ENCODE measurements at regions not wholly inside any gene's neighbourhood (a gene's known extent, or its start where the extent isn't known, plus 50 kb on each side); places are given as distances from the start of the nearest gene placed in this dataset.

DNA sequence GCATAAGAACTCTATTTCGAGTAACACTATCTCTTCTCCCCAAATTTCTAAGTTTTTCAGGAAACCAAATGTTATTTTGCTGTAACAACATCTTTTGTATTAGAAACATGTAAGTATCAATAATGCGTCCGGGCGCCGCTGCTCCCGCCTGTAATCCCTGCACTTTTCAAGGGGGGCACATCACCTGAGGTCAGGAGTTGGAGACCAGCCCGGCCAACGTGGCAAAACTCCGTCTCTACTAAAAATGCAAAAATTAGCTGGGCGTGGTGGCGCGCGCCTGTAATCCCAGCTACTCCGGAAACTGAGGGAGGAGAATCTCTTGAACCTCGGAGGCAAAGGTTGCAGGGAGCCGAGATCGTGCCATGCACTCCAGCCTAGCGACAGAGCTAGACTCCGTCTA, 881.1 kb upstream of the NUDT12 start:
- H3K4me3 ChIP-seq (ENCODE audit: low read depth, low read length) = no peak overlapping the region
- no peak for TF ChIP-seq ZNF112 (tag by site-specific recombination; IDR thresholded peaks at IDR 0.05)
- H3K27ac ChIP-seq (ENCODE audit: extremely low read depth, low read depth, low read length) = no peak overlapping the region
- POLR2A ChIA-PET = no interaction called here
- CTCF ChIA-PET = no interaction called here
- H3K4me1 ChIP-seq (ENCODE audit: control insufficient read depth, insufficient read depth, low read length) = no peaks in the 10 kb centered on the region
- no peaks in the 10 kb centered on the region for H3K36me3 ChIP-seq (ENCODE audit: control insufficient read depth in 2 of 2, insufficient read depth in 1 of 2, low read length in 2 of 2)
- no peaks in the 10 kb centered on the region for H3K9me3 ChIP-seq (ENCODE audit: control insufficient read depth, insufficient read depth, low read depth, low read length)

DNA sequence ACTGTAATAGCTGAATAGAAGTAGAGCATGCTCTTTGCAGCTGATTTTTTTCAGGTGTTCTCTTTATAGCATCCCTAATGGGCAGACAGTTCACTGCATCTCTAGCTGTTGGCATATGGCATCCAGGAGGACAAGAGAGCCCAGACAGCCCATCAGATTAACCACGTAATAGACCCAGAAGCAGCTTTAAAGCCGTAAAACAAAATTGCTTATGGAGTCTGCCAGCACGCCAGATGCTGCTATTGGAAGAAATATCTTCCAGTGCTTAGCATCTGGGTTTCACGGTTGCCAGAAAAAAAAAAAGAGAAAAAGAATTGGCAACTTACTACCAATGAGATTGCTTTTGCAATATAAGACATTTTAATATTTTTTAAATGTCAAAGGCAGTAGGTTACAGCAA, 869.4 kb upstream of the NUDT12 start:
- no peak overlapping the region for H3K4me3 ChIP-seq (ENCODE audit: low read depth, low read length)
- ChIA-PET CTCF (interaction anchor here (1.4 to 1.5 kb wide), 2 partner anchors 19 to 623 kb away, joined by 3 to 6 read pairs; no protein-coding TSS in a partner anchor), POLR2A (no interaction called here)
- TF ChIP-seq MEIS1 (CRISPR knock-in tag; IDR thresholded peaks at IDR 0.05; ENCODE audit: borderline replicate concordance) (no peak), ZFP69B (tag by site-specific recombination; IDR thresholded peaks at IDR 0.05) (no peak), ZNF404 (tag by site-specific recombination; IDR thresholded peaks at IDR 0.05) (no peak), ZNF747 (tag by site-specific recombination; IDR thresholded peaks at IDR 0.05) (no peak), ZNF350 (tag by site-specific recombination; IDR thresholded peaks at IDR 0.05) (no peak), ZNF211 (tag by site-specific recombination; IDR thresholded peaks at IDR 0.05; ENCODE audit: low read depth) (no peak), ZNF473 (tag by site-specific recombination; IDR thresholded peaks at IDR 0.05) (no peak), MZF1 (tag by site-specific recombination; IDR thresholded peaks at IDR 0.05; ENCODE audit: borderline replicate concordance) (no peak), ZNF221 (tag by site-specific recombination; IDR thresholded peaks at IDR 0.05; ENCODE audit: borderline replicate concordance) (no peak), KLF10 (tag by site-specific recombination; IDR thresholded peaks at IDR 0.05) (no peak), ZNF707 (tag by site-specific recombination; IDR thresholded peaks at IDR 0.05) (no peak)
- TF ChIP-seq, protein P1, sequence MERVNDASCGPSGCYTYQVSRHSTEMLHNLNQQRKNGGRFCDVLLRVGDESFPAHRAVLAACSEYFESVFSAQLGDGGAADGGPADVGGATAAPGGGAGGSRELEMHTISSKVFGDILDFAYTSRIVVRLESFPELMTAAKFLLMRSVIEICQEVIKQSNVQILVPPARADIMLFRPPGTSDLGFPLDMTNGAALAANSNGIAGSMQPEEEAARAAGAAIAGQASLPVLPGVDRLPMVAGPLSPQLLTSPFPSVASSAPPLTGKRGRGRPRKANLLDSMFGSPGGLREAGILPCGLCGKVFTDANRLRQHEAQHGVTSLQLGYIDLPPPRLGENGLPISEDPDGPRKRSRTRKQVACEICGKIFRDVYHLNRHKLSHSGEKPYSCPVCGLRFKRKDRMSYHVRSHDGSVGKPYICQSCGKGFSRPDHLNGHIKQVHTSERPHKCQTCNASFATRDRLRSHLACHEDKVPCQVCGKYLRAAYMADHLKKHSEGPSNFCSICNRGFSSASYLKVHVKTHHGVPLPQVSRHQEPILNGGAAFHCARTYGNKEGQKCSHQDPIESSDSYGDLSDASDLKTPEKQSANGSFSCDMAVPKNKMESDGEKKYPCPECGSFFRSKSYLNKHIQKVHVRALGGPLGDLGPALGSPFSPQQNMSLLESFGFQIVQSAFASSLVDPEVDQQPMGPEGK (tag by site-specific recombination; IDR thresholded peaks at IDR 0.05) = no peak
- TF ChIP-seq, protein P2, sequence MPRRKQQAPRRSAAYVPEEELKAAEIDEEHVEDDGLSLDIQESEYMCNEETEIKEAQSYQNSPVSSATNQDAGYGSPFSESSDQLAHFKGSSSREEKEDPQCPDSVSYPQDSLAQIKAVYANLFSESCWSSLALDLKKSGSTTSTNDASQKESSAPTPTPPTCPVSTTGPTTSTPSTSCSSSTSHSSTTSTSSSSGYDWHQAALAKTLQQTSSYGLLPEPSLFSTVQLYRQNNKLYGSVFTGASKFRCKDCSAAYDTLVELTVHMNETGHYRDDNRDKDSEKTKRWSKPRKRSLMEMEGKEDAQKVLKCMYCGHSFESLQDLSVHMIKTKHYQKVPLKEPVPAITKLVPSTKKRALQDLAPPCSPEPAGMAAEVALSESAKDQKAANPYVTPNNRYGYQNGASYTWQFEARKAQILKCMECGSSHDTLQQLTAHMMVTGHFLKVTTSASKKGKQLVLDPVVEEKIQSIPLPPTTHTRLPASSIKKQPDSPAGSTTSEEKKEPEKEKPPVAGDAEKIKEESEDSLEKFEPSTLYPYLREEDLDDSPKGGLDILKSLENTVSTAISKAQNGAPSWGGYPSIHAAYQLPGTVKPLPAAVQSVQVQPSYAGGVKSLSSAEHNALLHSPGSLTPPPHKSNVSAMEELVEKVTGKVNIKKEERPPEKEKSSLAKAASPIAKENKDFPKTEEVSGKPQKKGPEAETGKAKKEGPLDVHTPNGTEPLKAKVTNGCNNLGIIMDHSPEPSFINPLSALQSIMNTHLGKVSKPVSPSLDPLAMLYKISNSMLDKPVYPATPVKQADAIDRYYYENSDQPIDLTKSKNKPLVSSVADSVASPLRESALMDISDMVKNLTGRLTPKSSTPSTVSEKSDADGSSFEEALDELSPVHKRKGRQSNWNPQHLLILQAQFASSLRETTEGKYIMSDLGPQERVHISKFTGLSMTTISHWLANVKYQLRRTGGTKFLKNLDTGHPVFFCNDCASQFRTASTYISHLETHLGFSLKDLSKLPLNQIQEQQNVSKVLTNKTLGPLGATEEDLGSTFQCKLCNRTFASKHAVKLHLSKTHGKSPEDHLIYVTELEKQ (tag by site-specific recombination; IDR thresholded peaks at IDR 0.05; ENCODE audit: borderline replicate concordance) = no peak
- TF ChIP-seq, protein P3, sequence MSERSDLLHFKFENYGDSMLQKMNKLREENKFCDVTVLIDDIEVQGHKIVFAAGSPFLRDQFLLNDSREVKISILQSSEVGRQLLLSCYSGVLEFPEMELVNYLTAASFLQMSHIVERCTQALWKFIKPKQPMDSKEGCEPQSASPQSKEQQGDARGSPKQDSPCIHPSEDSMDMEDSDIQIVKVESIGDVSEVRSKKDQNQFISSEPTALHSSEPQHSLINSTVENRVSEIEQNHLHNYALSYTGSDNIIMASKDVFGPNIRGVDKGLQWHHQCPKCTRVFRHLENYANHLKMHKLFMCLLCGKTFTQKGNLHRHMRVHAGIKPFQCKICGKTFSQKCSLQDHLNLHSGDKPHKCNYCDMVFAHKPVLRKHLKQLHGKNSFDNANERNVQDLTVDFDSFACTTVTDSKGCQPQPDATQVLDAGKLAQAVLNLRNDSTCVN (tag by site-specific recombination; optimal IDR thresholded peaks at IDR 0.05) = no peak
- TF ChIP-seq, protein P4, sequence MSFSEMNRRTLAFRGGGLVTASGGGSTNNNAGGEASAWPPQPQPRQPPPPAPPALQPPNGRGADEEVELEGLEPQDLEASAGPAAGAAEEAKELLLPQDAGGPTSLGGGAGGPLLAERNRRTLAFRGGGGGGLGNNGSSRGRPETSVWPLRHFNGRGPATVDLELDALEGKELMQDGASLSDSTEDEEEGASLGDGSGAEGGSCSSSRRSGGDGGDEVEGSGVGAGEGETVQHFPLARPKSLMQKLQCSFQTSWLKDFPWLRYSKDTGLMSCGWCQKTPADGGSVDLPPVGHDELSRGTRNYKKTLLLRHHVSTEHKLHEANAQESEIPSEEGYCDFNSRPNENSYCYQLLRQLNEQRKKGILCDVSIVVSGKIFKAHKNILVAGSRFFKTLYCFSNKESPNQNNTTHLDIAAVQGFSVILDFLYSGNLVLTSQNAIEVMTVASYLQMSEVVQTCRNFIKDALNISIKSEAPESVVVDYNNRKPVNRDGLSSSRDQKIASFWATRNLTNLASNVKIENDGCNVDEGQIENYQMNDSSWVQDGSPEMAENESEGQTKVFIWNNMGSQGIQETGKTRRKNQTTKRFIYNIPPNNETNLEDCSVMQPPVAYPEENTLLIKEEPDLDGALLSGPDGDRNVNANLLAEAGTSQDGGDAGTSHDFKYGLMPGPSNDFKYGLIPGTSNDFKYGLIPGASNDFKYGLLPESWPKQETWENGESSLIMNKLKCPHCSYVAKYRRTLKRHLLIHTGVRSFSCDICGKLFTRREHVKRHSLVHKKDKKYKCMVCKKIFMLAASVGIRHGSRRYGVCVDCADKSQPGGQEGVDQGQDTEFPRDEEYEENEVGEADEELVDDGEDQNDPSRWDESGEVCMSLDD (tag by site-specific recombination; IDR thresholded peaks at IDR 0.05) = no peak
- TF ChIP-seq, protein P5, sequence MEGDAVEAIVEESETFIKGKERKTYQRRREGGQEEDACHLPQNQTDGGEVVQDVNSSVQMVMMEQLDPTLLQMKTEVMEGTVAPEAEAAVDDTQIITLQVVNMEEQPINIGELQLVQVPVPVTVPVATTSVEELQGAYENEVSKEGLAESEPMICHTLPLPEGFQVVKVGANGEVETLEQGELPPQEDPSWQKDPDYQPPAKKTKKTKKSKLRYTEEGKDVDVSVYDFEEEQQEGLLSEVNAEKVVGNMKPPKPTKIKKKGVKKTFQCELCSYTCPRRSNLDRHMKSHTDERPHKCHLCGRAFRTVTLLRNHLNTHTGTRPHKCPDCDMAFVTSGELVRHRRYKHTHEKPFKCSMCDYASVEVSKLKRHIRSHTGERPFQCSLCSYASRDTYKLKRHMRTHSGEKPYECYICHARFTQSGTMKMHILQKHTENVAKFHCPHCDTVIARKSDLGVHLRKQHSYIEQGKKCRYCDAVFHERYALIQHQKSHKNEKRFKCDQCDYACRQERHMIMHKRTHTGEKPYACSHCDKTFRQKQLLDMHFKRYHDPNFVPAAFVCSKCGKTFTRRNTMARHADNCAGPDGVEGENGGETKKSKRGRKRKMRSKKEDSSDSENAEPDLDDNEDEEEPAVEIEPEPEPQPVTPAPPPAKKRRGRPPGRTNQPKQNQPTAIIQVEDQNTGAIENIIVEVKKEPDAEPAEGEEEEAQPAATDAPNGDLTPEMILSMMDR (tag by site-specific recombination; IDR thresholded peaks at IDR 0.05) = no peak
- TF ChIP-seq, protein P6, sequence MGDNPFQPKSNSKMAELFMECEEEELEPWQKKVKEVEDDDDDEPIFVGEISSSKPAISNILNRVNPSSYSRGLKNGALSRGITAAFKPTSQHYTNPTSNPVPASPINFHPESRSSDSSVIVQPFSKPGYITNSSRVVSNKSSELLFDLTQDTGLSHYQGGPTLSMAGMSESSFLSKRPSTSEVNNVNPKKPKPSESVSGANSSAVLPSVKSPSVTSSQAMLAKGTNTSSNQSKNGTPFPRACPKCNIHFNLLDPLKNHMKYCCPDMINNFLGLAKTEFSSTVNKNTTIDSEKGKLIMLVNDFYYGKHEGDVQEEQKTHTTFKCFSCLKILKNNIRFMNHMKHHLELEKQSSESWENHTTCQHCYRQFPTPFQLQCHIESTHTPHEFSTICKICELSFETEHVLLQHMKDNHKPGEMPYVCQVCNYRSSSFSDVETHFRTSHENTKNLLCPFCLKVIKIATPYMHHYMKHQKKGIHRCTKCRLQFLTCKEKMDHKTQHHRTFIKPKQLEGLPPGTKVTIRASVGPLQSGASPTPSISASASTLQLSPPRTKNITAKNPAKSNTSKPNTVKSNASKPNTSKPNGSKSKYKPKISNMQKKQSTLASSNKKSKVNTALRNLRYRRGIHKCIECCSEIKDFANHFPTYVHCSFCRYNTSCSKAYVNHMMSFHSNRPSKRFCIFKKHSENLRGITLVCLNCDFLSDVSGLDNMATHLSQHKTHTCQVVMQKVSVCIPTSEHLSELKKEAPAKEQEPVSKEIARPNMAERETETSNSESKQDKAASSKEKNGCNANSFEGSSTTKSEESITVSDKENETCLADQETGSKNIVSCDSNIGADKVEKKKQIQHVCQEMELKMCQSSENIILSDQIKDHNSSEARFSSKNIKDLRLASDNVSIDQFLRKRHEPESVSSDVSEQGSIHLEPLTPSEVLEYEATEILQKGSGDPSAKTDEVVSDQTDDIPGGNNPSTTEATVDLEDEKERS (tag by site-specific recombination; IDR thresholded peaks at IDR 0.05) = no peak
- TF ChIP-seq, protein P7, sequence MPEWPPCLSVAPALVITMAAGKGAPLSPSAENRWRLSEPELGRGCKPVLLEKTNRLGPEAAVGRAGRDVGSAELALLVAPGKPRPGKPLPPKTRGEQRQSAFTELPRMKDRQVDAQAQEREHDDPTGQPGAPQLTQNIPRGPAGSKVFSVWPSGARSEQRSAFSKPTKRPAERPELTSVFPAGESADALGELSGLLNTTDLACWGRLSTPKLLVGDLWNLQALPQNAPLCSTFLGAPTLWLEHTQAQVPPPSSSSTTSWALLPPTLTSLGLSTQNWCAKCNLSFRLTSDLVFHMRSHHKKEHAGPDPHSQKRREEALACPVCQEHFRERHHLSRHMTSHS (tag by site-specific recombination; IDR thresholded peaks at IDR 0.05) = no peak

More for the DNA sequence above, 869.4 kb upstream of the NUDT12 start:
- no peak overlapping the region for H3K27ac ChIP-seq (ENCODE audit: extremely low read depth, low read depth, low read length)
- no peaks in the 10 kb centered on the region for H3K36me3 ChIP-seq (ENCODE audit: control insufficient read depth in 2 of 2, insufficient read depth in 1 of 2, low read length in 2 of 2)
- no peaks in the 10 kb centered on the region for H3K4me1 ChIP-seq (ENCODE audit: control insufficient read depth, insufficient read depth, low read length)
- no peaks in the 10 kb centered on the region for H3K9me3 ChIP-seq (ENCODE audit: control insufficient read depth, insufficient read depth, low read depth, low read length)

All from HEK293 (cell line).